Upper lobe of right lung (tissue), 1 donor: ENCODE measurements at regions not wholly inside any gene's neighbourhood (a gene's known extent, or its start where the extent isn't known, plus 50 kb on each side); places are given as distances from the start of the nearest gene placed in this dataset.

Source experiments
- ATAC-seq: fragments of 200-7000 bp; cut with Tn5 transposase; one replicate; pipeline ENCODE4 v1.9.1; 2020; ENCODE audit warnings: mild to moderate bottlenecking, moderate library complexity
- DNase-seq: peaks from one replicate; pipeline ENCODE4 v3.0.0-alpha.2; 2020
- H3K27ac ChIP-seq: fragments of 200-600 bp; one replicate; pipeline ENCODE4 v1.8.0; 2022
- H3K27me3 ChIP-seq: fragments of 200-600 bp; one replicate; pipeline ENCODE4 v1.8.0; 2022; ENCODE audit warnings: mild to moderate bottlenecking
- H3K36me3 ChIP-seq: fragments of 200-600 bp; one replicate; pipeline ENCODE4 v1.8.0; 2022
- H3K4me1 ChIP-seq: fragments of 200-600 bp; one replicate; pipeline ENCODE4 v1.8.0; 2022
- H3K4me3 ChIP-seq: fragments of 200-600 bp; one replicate; pipeline ENCODE4 v1.8.0; 2022; ENCODE audit warnings: mild to moderate bottlenecking
- H3K9me3 ChIP-seq: fragments of 200-600 bp; one replicate; pipeline ENCODE4 v1.8.0; 2022
- CTCF ChIP-seq: fragments of 200-600 bp; IDR thresholded peaks from one replicate; pipeline ENCODE4 v1.8.0; 2022; ENCODE audit warnings: antibody characterized with exemption
- intact Hi-C: fragments of 100-400 bp; cut with DNase I; formaldehyde crosslinking; loops from one replicate; pipeline ENCODE4 v1.11.0; 2022
- donor health status: DM: no; HTN: yes; CAD: no; lungs with severe emphysema.

- Histone ChIP-seq H3K27me3 (no peaks in the 10 kb centered on the region), H3K27ac (no peak overlapping the region), H3K4me1 (no peaks in the 10 kb centered on the region), H3K4me3 (no peak overlapping the region), H3K36me3 (no peaks in the 10 kb centered on the region), H3K9me3 (peaks cover 3% of the 10 kb centered on the region)
- TF ChIP-seq CTCF, result no peak
- ATAC-seq (no peak), DNase-seq (no peak)
- intact Hi-C loops, result no loop called here
Observed at GRCh38 chr2:236980961-236981360, 104.7 kb upstream of the COPS8 start.

DNA sequence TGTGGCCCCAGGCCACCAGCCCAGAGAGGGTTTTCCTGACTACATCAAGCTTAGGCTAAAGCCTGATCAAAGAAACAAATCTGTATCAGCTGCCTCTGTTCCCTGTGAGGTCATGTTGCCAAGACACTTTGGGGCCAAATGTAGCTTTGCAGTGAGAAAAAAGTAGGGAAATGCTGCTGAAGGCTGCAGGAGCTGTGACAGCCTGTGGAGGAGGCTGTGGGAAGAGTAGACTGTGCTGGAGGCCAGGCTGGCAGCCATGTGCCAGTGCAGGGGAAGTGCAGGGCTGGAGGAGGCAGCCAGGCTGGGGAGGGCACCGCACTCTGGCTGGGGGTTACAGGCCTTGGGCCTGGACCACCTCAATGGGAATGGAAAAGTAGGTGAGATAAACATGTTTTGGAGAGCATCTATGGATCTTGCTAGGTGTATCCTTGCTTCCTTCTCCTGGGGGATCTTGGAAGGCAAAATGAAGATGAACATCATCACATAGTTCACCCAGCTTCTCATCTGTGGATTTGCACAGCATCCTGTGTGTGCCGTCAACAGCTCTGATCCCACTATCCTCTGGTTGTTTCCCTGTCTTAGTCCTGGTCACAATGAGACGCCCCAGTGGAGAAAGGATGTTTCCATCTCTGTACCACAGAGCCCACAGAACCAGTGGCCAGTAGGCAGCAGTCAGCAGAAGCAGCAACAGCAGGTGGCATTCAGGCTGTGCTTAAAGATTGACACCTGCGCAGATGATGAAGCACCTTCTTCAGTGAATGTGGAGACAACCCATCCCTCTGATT is 103.8 kb upstream of the COPS8 start:
- H3K36me3 ChIP-seq, result no peaks in the 10 kb centered on the region
- H3K9me3 ChIP-seq, result peaks cover 3% of the 10 kb centered on the region
- no peak for DNase-seq
- no peak overlapping the region for H3K4me3 ChIP-seq
- no peaks in the 10 kb centered on the region for H3K4me1 ChIP-seq
- TF ChIP-seq CTCF, result no peak
- H3K27me3 ChIP-seq, result no peaks in the 10 kb centered on the region
- no peak for ATAC-seq
- H3K27ac ChIP-seq, result no peak overlapping the region
- intact Hi-C loops, result no loop called here

DNA sequence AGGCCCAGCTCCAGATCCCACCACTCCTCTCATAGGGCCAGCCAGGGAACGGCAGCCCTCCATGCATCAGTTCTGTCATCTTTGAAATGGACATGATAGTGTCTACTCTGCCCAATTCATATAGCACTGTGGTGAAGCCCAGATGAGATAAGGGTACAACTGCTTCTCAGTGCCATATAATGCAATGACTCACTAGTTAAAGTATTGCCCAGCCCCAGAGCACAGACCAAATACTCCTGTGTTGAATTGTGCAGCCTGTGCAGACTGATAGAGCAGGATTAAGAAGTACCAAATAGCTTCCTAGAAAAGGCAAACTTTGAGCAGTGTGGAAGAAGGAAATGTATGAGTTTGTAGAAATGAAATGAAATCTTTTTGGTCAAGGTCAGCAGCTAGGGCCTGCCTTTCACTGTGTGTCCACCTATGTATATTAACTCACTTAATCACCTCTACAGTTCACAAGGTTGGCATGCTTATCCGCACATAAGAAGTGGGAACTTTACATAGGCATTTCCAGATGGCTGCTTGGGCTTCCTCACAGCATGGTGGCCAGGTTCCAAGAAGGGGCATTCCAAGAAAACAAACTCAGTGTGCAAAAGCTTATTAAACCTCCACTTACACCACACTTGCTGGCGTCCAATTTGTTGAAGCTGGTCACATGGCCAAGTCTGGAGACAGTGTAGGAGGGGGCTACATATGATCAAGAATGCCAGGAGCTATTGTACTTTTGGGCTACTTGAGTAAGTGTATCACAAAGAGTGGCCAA is 102.8 kb upstream of the COPS8 start:
- Histone ChIP-seq H3K4me1 (peaks cover 5% of the 10 kb centered on the region), H3K27me3 (no peaks in the 10 kb centered on the region), H3K27ac (no peak overlapping the region), H3K36me3 (no peaks in the 10 kb centered on the region), H3K4me3 (no peak overlapping the region), H3K9me3 (peaks cover 3% of the 10 kb centered on the region)
- DNase-seq (no peak), ATAC-seq (no peak)
- intact Hi-C loops, result no loop called here
- TF ChIP-seq CTCF, result no peak

- no peak overlapping the region for H3K4me3 ChIP-seq
- H3K27ac ChIP-seq, result no peak overlapping the region
- no peaks in the 10 kb centered on the region for H3K27me3 ChIP-seq
- peaks cover 3% of the 10 kb centered on the region for H3K9me3 ChIP-seq
- H3K4me1 ChIP-seq, result peaks cover 17% of the 10 kb centered on the region
- TF ChIP-seq CTCF, result no peak
- ATAC-seq (no peak), DNase-seq (no peak)
- intact Hi-C loops, result no loop called here
- H3K36me3 ChIP-seq, result no peaks in the 10 kb centered on the region
Observed at GRCh38 chr2:236984046-236984445, 101.6 kb upstream of the COPS8 start.

- no peak for TF ChIP-seq CTCF
- peaks cover 3% of the 10 kb centered on the region for H3K9me3 ChIP-seq
- no peak overlapping the region for H3K4me3 ChIP-seq
- DNase-seq, result no peak
- ATAC-seq, result no peak
- intact Hi-C loops, result no loop called here
- H3K36me3 ChIP-seq, result no peaks in the 10 kb centered on the region
- no peak overlapping the region for H3K27ac ChIP-seq
- no peaks in the 10 kb centered on the region for H3K27me3 ChIP-seq
- H3K4me1 ChIP-seq, result peaks cover 24% of the 10 kb centered on the region
Observed at GRCh38 chr2:236985761-236986339, 99.8 kb upstream of the COPS8 start.
